HEK293T (cell line): ENCODE measurements at regions not wholly inside any gene's neighbourhood (a gene's known extent, or its start where the extent isn't known, plus 50 kb on each side); places are given as distances from the start of the nearest gene placed in this dataset.

Experiments used
- CTBP1 ChIP-seq: fragments of 450-650 bp; IDR thresholded peaks from 2 replicates; pipeline ENCODE4 v1.6.1; 2016; ENCODE audit warnings: borderline replicate concordance
- ELF4 ChIP-seq: fragments of 450-650 bp; IDR thresholded peaks from 2 replicates; pipeline ENCODE4 v1.6.1; 2017; ENCODE audit warnings: antibody characterized with exemption
- FOXK2 ChIP-seq: fragments of 450-650 bp; IDR thresholded peaks from 2 replicates; pipeline ENCODE4 v1.6.1; 2016; ENCODE audit warnings: mild to moderate bottlenecking
- FOXM1 ChIP-seq: fragments of 450-650 bp; IDR thresholded peaks from 2 replicates; pipeline ENCODE4 v1.6.1; 2017; ENCODE audit warnings: mild to moderate bottlenecking, borderline replicate concordance
- NFRKB ChIP-seq: fragments of 450-650 bp; IDR thresholded peaks from 2 replicates; pipeline ENCODE4 v1.6.1; 2016; ENCODE audit warnings: mild to moderate bottlenecking, moderate library complexity

- no peak for TF ChIP-seq FOXK2
- no peak for TF ChIP-seq ELF4
- no peak for TF ChIP-seq NFRKB
- no peak for TF ChIP-seq FOXM1
- TF ChIP-seq CTBP1: no peak
Observed at GRCh38 chr9:81530846-81531245, 158.5 kb downstream of the TLE1 start.
